ENCODE measurements at regions not wholly inside any gene's neighbourhood (a gene's known extent, or its start where the extent isn't known, plus 50 kb on each side); places are given as distances from the start of the nearest gene placed in this dataset.

DNA sequence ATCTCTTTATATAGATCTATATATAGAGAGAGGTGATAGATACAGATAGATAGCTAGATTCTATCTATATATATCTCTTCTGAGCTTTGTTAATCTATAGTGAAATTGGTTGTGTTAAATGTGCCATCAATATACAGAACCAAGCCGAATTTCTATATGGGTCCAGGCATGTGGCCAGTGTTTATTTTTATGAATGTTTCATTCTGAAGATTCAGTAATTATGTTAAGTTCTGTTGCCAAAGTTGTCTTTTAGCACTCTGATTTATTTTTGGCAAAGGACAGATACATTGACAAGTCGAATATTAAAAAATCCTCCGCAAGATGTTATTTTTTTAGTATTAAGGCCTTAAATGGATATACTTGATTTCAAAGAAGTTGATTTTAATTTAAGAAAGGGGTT is 190.4 kb upstream of the HTR2A start:
- CTCF ChIA-PET: no interaction called here
- Mint-ChIP-seq H3K27me3 (no peaks in the 10 kb centered on the region), H3K36me3 (ENCODE audit: low read depth) (no peaks in the 10 kb centered on the region), H3K4me3 (no peak overlapping the region), H3K4me1 (ENCODE audit: low read depth) (no peaks in the 10 kb centered on the region), H3K27ac (no peak overlapping the region), H3K9me3 (no peaks in the 10 kb centered on the region)
- POLR2A ChIA-PET: no interaction called here
- DNase-seq: no peak
- TF ChIP-seq, protein P1, sequence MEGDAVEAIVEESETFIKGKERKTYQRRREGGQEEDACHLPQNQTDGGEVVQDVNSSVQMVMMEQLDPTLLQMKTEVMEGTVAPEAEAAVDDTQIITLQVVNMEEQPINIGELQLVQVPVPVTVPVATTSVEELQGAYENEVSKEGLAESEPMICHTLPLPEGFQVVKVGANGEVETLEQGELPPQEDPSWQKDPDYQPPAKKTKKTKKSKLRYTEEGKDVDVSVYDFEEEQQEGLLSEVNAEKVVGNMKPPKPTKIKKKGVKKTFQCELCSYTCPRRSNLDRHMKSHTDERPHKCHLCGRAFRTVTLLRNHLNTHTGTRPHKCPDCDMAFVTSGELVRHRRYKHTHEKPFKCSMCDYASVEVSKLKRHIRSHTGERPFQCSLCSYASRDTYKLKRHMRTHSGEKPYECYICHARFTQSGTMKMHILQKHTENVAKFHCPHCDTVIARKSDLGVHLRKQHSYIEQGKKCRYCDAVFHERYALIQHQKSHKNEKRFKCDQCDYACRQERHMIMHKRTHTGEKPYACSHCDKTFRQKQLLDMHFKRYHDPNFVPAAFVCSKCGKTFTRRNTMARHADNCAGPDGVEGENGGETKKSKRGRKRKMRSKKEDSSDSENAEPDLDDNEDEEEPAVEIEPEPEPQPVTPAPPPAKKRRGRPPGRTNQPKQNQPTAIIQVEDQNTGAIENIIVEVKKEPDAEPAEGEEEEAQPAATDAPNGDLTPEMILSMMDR (IDR thresholded peaks at IDR 0.05): no peak
- ATAC-seq: no peak
- intact Hi-C loops (cut with micrococcal nuclease): no loop called here

DNA sequence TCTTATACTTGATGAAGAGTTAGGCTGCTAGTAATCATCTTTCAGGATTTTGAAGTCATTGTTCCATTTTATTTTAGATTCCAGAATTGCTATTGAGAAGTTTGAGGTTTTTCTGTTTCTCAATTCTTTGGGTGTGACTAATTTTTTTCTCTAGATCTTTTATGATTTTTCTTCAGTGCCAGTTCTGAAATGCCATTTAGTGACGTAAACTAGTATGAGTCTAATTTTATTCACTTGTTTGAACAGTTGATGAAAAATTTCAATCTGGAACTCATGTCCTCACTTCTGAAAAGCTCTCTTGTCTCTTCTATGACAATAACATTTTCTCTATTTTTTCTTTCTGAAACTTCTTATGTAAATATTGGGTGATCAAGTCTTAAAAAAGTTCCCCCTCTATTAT is 188.5 kb upstream of the HTR2A start:
- ChIA-PET POLR2A (no interaction called here), CTCF (no interaction called here)
- intact Hi-C loops (cut with micrococcal nuclease): no loop called here
- ATAC-seq (no peak), DNase-seq (no peak)
- H3K27me3 Mint-ChIP-seq: no peaks in the 10 kb centered on the region
- no peaks in the 10 kb centered on the region for H3K9me3 Mint-ChIP-seq
- H3K4me3 Mint-ChIP-seq: no peak overlapping the region
- no peaks in the 10 kb centered on the region for H3K4me1 Mint-ChIP-seq (ENCODE audit: low read depth)
- no peaks in the 10 kb centered on the region for H3K36me3 Mint-ChIP-seq (ENCODE audit: low read depth)
- H3K27ac Mint-ChIP-seq: no peak overlapping the region
- TF ChIP-seq, protein P1 (IDR thresholded peaks at IDR 0.05): no peak

- TF ChIP-seq, protein P1 (IDR thresholded peaks at IDR 0.05): no peak
- no peak overlapping the region for H3K4me3 Mint-ChIP-seq
- ATAC-seq: no peak
- no peak overlapping the region for H3K27ac Mint-ChIP-seq
- ChIA-PET POLR2A (no interaction called here), CTCF (no interaction called here)
- peaks cover 3% of the 10 kb centered on the region for H3K9me3 Mint-ChIP-seq
- intact Hi-C loops (cut with micrococcal nuclease): no loop called here
- no peaks in the 10 kb centered on the region for H3K36me3 Mint-ChIP-seq (ENCODE audit: low read depth)
- DNase-seq: no peak
- H3K4me1 Mint-ChIP-seq (ENCODE audit: low read depth): no peaks in the 10 kb centered on the region
- no peaks in the 10 kb centered on the region for H3K27me3 Mint-ChIP-seq
Observed at GRCh38 chr13:47081850-47082249, 185.0 kb upstream of the HTR2A start.

DNA sequence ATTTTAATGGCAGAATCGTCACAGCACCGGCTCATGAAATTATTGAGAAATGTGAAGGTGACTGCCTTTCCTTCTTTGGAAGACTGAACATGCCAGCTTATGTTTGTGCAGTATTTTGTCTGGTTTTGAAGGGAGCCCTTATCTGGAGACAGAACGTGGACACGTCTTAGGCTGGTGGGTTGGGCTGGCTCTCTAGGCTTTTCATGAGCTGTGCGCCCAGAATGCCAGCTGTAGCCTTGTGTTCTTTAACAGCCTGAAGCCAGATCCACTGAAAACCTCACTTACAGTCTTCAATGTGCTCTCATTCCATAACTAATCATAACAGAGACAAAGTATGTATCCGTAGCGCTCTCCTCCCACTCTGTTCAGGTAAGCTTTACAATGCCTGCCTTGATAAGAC is 184.4 kb upstream of the HTR2A start:
- no peak for DNase-seq
- Mint-ChIP-seq H3K36me3 (ENCODE audit: low read depth) (no peaks in the 10 kb centered on the region), H3K9me3 (peaks cover 3% of the 10 kb centered on the region), H3K27me3 (no peaks in the 10 kb centered on the region), H3K4me1 (ENCODE audit: low read depth) (no peaks in the 10 kb centered on the region), H3K4me3 (no peak overlapping the region), H3K27ac (no peak overlapping the region)
- no peak for ATAC-seq
- ChIA-PET POLR2A (no interaction called here), CTCF (no interaction called here)
- intact Hi-C loops (cut with micrococcal nuclease): no loop called here
- TF ChIP-seq, protein P1 (IDR thresholded peaks at IDR 0.05): no peak

DNA sequence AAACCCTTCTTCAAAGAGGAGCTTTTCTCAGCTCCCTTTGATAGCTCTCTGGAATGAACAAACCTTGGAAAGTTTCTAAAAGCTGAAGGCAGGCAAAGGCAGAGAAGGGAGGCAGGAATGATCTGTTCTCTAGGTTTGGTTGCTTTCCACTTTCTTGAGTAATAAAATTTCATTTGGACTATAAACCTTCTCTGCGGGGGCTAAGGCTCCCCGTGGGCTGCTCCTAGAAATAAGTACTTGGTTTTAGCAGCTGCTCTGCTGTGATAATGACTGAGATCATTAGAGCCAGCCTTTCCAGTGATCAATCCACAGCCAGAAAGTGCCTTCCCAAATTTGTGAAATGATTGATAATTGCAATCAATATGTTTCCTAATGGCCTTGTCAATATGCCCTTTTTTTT is 183.8 kb upstream of the HTR2A start:
- Mint-ChIP-seq H3K9me3 (peaks cover 3% of the 10 kb centered on the region), H3K4me3 (no peak overlapping the region), H3K36me3 (ENCODE audit: low read depth) (no peaks in the 10 kb centered on the region), H3K27me3 (no peaks in the 10 kb centered on the region), H3K4me1 (ENCODE audit: low read depth) (no peaks in the 10 kb centered on the region), H3K27ac (no peak overlapping the region)
- POLR2A ChIA-PET: no interaction called here
- intact Hi-C loops (cut with micrococcal nuclease): no loop called here
- DNase-seq (no peak), ATAC-seq (no peak)
- TF ChIP-seq, protein P1 (IDR thresholded peaks at IDR 0.05): no peak
- CTCF ChIA-PET: no interaction called here
